ENCODE measurements at regions not wholly inside any gene's neighbourhood (a gene's known extent, or its start where the extent isn't known, plus 50 kb on each side); places are given as distances from the start of the nearest gene placed in this dataset.

DNA sequence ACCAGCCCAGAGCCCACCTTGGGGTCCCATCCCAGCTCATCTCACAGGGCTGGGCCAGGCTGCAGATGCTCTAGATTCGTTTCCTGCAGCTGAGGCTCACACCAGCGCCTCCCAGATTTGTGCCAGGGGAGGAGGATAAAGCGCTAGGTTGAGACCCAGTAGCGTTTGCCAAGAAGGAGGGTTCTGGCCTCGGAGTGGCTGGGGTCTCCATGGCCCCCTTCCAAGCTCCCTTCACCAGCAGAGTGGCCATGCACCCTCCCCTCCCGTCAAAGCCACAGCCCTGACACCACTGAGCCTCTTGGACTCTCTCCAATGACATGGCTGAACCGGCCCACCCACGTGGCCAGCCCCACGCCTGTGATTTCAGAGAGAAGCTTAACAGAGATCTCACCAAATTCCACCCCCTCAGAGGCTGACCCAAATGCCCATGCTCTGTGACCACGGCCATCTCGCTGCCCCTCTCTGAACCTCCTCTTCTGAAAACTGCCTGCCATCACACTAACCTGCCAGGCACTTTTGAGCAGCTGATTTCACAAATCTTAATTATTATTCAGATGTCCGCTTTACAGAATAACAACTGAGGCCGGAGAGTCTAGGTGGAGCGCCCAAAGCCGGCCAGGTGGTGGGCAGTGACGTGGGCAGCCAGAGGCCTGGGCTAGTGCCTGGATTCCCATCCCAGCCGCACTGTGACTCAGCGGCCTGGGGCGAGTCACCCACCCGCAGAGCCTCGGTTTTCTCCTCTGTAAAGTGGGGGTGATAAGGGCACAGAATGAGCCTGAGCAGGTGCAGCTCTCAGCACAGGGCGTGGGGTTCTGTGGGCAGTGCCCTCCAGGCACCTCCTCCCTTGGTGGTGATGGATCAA, 155.7 kb downstream of the C9orf50 start:
- no peak for ATAC-seq (replicated peaks)
- H3K27ac Mint-ChIP-seq = peak overlapping the region; percentile 62 to 88
- H3K4me3 Mint-ChIP-seq = peak overlapping the region; percentile 13 to 29
- H3K4me1 Mint-ChIP-seq (ENCODE audit: low read depth in 2 of 2) = peaks cover 7 to 30% of the 10 kb centered on the region in 2 donors
- peaks cover 20% of the 10 kb centered on the region for H3K36me3 Mint-ChIP-seq (ENCODE audit: insufficient read depth)
- no peak for DNase-seq
- no peaks in the 10 kb centered on the region for H3K27me3 Mint-ChIP-seq
- H3K9me3 Mint-ChIP-seq = no peaks in the 10 kb centered on the region

DNA sequence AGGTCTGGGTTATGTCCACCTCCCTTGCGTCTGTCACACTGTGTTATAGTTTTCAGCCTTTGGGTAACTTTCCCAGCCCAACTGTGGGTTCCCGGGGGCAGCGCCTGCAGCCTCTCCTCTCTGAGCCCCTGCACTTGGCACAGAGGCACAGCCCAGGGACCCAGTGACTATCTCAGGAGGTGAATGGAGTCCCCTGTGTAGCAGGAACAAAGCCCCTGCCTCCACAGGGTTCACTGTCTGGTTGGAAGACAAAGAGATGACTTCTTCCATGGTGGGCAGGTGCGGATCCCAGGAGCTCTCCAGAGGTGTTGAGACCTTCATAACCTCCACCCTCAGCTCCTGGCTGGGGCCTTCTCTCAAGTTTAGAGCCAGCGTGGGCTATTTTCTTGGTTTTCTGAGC, 156.9 kb downstream of the C9orf50 start:
- Mint-ChIP-seq H3K36me3 (ENCODE audit: insufficient read depth) (peaks cover 23% of the 10 kb centered on the region), H3K4me3 (no peak overlapping the region), H3K27ac (peak overlapping the region in 1 of 2 donors; percentile 88), H3K27me3 (no peaks in the 10 kb centered on the region), H3K4me1 (ENCODE audit: low read depth in 2 of 2) (peaks cover 7 to 33% of the 10 kb centered on the region in 2 donors), H3K9me3 (no peaks in the 10 kb centered on the region)
- ATAC-seq (replicated peaks) (no peak), DNase-seq (no peak)

DNA sequence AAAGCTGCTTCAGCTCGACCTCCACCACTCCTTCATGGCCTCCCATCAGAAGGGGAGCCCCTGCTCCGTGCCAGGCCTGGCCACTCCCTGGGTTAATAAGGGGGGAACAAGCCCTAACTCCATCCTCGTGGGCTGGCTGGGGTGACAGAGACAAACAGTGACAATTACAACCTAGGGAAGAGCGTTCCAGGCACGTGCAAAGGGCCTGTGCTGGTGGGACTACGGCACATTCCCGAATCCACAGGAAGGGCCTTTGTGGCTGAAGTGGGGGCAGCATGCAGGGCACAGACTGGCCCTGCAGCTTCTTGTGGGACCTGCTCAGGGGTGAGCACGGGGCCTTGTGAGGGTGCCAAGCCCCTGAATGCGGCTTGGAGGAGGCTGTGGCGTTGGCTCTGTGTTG, 157.4 kb downstream of the C9orf50 start:
- no peaks in the 10 kb centered on the region for H3K27me3 Mint-ChIP-seq
- DNase-seq = no peak
- H3K36me3 Mint-ChIP-seq (ENCODE audit: insufficient read depth) = peaks cover 25% of the 10 kb centered on the region

DNA sequence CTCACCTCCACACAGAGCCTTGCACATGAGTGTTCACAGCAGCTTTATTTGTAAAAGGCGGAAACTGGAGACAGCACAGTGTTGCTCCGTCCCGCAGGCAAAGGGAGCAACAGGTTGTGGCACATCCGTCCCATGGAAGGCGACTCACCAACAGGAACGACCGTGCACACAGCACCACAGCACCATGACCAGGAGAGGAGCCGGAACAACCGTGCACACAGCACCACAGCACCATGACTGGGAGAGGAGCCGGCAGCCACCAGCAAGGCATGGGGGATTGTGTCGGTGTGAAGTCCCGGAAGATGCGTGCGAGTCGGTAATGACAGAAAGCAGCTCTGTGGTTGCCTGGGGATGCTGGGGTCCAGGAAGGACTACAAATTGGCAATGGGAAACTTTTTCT, 158.5 kb downstream of the C9orf50 start:
- peak overlapping the region in 1 of 2 donors; percentile 35 for H3K27ac Mint-ChIP-seq
- DNase-seq (no peak), ATAC-seq (replicated peaks) (no peak)
- no peaks in the 10 kb centered on the region for H3K27me3 Mint-ChIP-seq
- peaks cover 0 to 2% of the 10 kb centered on the region in 2 donors for H3K9me3 Mint-ChIP-seq
- peaks cover 33% of the 10 kb centered on the region for H3K36me3 Mint-ChIP-seq (ENCODE audit: insufficient read depth)
- peak overlapping the region in 1 of 2 donors; percentile 38 for H3K4me3 Mint-ChIP-seq
- peaks cover 19 to 41% of the 10 kb centered on the region in 2 donors for H3K4me1 Mint-ChIP-seq (ENCODE audit: low read depth in 2 of 2)

More for the DNA sequence above, 157.4 kb downstream of the C9orf50 start:
- Mint-ChIP-seq H3K4me1 (ENCODE audit: low read depth in 2 of 2) (peaks cover 8 to 36% of the 10 kb centered on the region in 2 donors), H3K27ac (no peak overlapping the region), H3K4me3 (no peak overlapping the region), H3K9me3 (no peaks in the 10 kb centered on the region)
- ATAC-seq (replicated peaks) = no peak

DNA sequence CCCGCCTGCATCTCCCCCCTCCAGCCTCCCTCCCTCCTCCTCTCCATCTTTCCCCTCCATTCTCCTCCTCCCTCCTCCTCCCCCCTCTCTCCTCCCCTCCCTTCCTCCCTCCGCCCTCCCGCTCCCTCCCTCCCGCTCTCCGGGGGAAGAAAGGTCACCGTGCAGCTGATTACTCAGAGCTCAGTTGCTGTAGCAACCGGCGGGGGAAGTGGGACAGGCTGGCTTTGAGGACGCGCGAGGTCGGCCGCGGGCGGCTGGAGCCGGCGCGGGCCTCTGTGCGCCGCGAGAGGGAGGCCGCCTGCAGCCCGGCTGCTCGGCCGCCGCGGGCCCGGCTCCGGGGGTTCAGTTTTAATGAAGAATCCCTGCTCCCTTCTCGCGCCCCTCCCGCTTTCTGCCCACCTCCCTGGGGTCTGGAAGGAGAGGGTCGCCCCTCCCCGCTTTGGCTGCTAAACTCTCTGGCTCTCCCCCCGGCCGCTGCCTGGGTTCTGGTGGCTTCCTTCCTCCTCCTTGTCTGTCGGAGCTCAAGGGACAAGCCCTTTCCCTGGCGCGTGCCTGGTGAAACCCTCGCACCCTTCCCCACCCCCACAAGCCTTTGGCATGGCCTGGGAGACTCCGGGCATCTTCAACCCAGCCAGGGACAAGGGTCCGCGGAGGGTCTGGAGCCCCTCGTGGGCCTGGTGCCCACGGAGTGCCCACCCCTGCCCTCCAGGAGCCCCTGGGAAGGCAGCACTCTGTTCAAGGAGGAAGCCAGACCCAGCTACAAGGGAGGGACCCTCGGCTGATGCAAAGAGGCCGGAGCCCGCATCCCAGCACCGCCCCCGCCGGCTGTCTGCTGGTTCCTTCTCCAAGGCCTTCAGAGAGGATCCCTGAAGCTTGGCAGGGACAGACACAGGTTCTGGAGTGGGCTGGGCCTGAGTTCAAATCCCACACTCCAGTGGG, 160.3 kb downstream of the C9orf50 start:
- H3K27ac Mint-ChIP-seq = peak overlapping the region; percentile 95 to 98
- ATAC-seq (replicated peaks) (peak; percentile 80), DNase-seq (peak; percentile 79 to 85 (median 81))
- peaks cover 35 to 50% of the 10 kb centered on the region in 2 donors for H3K4me1 Mint-ChIP-seq (ENCODE audit: low read depth in 2 of 2)
- H3K9me3 Mint-ChIP-seq = peaks cover 0 to 16% of the 10 kb centered on the region in 2 donors
- H3K27me3 Mint-ChIP-seq = no peaks in the 10 kb centered on the region
- H3K36me3 Mint-ChIP-seq (ENCODE audit: insufficient read depth) = peaks cover 44% of the 10 kb centered on the region
- H3K4me3 Mint-ChIP-seq = peak overlapping the region; percentile 79 to 85

DNA sequence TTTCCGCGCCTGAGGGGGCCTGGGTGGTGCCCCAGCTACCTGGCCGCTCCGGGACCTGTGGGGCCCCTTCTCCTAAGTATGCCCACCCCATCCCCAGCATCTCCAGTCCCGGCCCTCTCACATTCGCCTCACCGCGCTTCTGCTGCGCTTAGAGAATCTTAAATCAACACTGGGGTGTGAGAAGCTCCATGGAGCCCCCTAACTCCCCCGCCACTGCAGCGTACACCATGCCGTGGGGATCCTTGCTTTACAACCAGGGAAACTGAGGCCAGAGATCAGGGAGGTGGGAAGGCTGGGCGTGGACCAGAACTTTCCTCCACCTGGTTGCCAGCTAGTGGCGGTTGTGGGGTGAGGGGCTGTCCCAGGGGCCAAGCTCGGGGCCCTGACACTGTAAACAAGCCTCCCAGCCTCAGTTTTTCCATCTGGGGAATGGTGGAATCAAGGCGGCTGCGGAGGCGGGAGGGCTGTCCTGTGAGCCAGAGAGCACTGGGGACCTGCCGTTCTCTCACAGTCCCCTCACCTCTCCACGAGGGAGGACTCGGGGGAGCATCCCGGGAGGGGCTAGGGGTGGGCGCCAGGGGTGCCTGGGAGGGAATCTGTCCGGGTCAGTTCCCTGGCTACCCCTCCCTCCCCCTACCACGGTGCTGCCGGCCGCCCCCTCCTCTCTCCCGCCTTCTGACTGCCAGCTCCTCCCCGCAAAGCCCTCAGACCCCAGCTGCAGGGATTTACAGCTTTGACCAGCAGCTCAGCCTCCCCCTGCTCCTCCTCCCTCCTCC, 161.2 kb downstream of the C9orf50 start:
- Mint-ChIP-seq H3K27ac (peak overlapping the region; percentile 95 to 98), H3K9me3 (peaks cover 0 to 16% of the 10 kb centered on the region in 2 donors), H3K36me3 (ENCODE audit: insufficient read depth) (peaks cover 48% of the 10 kb centered on the region), H3K4me3 (peak overlapping the region; percentile 79 to 85), H3K4me1 (ENCODE audit: low read depth in 2 of 2) (peaks cover 28 to 48% of the 10 kb centered on the region in 2 donors), H3K27me3 (no peaks in the 10 kb centered on the region)
- ATAC-seq (replicated peaks) (no peak), DNase-seq (no peak)

DNA sequence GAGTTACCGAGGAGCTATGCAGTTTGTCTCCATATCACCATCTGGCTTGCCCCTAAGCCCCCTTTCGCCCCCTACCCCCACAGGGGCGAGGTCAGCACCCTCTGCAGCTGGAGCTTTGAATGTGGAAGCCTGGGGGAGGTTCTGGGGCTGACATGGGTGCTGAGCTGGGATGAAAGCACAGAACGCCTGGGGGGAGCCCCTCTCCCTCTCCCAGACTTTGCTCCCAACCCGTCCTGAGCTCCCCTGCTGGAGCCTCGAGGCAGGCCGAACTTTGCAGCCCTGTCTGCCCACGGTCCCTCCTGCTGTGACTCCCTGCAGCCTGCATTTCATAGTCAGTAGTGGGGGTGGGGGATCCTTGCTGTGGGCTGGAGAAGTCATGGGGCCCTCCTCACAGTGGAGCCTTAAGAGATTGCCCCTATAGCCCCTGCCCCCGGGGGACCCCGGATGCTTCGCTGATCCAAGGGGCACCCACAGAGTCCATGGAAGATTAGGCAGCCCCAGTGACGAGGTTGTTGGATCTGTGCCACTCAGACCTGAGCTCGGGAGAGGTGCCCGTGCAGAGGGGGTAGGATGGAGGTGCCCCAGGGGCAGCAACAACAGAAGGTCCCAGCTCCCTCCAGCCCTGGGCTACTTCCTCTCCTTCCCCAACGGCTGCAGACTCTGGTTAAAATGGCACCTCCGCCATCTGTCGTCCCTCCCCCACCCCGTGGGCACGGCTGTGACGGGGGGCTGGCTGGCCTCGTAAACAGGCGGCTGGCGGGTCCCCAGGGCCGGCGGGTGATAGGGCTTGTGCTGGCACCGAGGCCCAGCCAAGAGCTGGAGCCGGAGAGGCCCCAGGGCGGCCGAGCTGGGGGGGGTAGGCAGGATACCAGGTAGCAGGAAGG, 162.0 kb downstream of the C9orf50 start:
- DNase-seq = peak; percentile 47 to 50 (median 48)
- Mint-ChIP-seq H3K4me3 (peak overlapping the region; percentile 69 to 79), H3K27me3 (no peaks in the 10 kb centered on the region), H3K36me3 (ENCODE audit: insufficient read depth) (peaks cover 53% of the 10 kb centered on the region), H3K4me1 (ENCODE audit: low read depth in 2 of 2) (peaks cover 28 to 49% of the 10 kb centered on the region in 2 donors), H3K27ac (peak overlapping the region; percentile 95 to 98), H3K9me3 (peaks cover 0 to 16% of the 10 kb centered on the region in 2 donors)
- peak; percentile 9 for ATAC-seq (replicated peaks)

DNA sequence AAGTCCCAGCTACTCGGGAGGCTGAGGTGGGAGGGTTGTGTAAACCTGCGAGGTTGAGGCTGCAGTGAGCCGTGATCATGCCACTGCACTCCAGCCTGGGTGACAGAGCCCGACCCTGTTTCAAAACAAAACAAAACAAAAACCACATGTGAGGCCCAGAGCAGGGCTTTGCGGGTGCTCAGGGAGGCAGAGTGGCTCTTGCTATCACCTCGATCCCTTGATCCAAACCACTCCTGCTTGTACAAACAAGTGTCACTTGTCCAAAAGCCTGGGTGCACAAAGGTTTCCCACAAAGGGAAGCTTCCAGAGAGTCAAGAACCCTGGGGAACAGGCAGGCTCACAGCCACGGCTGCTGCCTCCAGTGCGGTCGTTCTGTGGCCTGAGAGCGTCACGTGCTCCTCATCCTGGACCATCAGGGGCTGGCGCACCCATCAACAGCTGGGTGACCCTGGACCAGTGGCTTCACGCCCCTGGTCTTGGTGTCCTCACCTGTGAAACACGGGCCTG, 162.7 kb downstream of the C9orf50 start:
- DNase-seq (peak; percentile 68 to 72 (median 69)), ATAC-seq (replicated peaks) (peak; percentile 71)
- H3K27me3 Mint-ChIP-seq = no peaks in the 10 kb centered on the region
- peaks cover 57% of the 10 kb centered on the region for H3K36me3 Mint-ChIP-seq (ENCODE audit: insufficient read depth)
- peaks cover 0 to 16% of the 10 kb centered on the region in 2 donors for H3K9me3 Mint-ChIP-seq
- H3K4me3 Mint-ChIP-seq = peak overlapping the region; percentile 69 to 79
- H3K27ac Mint-ChIP-seq = peak overlapping the region; percentile 95 to 98
- H3K4me1 Mint-ChIP-seq (ENCODE audit: low read depth in 2 of 2) = peaks cover 28 to 50% of the 10 kb centered on the region in 2 donors

DNA sequence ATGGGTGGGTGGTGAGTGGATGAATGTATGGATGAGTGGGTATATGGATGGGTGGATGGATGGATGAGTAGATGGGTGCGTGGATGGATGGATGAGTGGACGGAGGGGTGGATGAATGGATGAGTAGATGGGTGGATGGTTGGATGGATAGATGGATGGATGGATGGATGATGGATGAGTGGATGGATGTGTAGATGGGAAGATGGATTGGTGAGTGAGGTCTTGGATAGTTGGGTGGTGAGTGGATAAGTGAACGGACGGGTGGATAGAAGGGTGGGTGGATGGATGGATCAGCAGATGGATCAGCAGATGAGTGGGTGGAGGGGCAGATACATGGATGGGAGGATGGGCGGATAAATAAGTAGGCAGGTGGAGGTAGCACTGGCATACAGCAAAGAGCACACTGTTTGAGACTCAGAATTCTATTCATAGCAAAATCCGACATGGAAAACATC, 163.5 kb downstream of the C9orf50 start:
- no peaks in the 10 kb centered on the region for H3K27me3 Mint-ChIP-seq
- H3K4me1 Mint-ChIP-seq (ENCODE audit: low read depth in 2 of 2) = peaks cover 28 to 50% of the 10 kb centered on the region in 2 donors
- peaks cover 0 to 16% of the 10 kb centered on the region in 2 donors for H3K9me3 Mint-ChIP-seq
- H3K36me3 Mint-ChIP-seq (ENCODE audit: insufficient read depth) = peaks cover 57% of the 10 kb centered on the region
- peak overlapping the region; percentile 83 to 98 for H3K27ac Mint-ChIP-seq
- H3K4me3 Mint-ChIP-seq = peak overlapping the region in 1 of 2 donors; percentile 8
- no peak for ATAC-seq (replicated peaks)
- DNase-seq = no peak

DNA sequence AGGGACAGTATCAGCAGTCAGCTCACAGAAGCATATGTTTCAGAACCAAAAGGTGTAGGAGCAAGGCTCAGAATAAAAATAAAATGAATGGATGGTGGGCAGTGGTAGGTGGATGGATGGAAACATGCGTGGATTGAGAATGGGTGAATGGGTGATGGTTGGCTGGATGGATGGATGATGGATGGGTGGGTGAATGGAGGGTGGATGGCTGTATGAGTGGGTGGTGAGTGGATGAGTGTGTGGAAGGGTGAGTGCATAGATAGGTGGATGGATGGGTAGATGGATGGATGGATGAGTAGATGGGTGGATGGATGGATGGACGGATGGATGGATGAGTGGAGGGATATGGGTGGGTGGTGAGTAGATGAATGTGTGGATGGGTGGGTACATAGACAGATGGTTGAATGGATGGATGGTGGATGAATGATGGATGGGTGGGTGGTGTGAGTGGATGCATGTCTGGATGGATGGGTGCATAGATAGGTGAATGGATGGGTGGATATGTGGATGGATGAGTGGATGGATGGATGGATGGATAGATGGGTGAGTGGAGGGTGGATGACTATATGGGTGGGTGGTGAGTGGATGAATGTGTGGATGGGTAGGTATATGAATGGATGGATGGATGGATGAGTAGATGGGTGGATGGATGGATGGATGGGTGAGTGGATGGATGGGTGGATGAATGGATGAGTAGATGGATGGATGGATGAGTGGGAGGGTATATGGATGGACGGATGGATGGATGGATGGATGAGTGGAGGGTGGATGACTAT, 164.2 kb downstream of the C9orf50 start:
- Mint-ChIP-seq H3K9me3 (peaks cover 0 to 16% of the 10 kb centered on the region in 2 donors), H3K36me3 (ENCODE audit: insufficient read depth) (peaks cover 54% of the 10 kb centered on the region), H3K4me1 (ENCODE audit: low read depth in 2 of 2) (peaks cover 28 to 50% of the 10 kb centered on the region in 2 donors), H3K27ac (peak overlapping the region; percentile 83 to 98), H3K27me3 (no peaks in the 10 kb centered on the region), H3K4me3 (peak overlapping the region; percentile 8 to 19)
- ATAC-seq (replicated peaks) = no peak
- DNase-seq = no peak
